ENCODE measurements at regions not wholly inside any gene's neighbourhood (a gene's known extent, or its start where the extent isn't known, plus 50 kb on each side); places are given as distances from the start of the nearest gene placed in this dataset.

DNA sequence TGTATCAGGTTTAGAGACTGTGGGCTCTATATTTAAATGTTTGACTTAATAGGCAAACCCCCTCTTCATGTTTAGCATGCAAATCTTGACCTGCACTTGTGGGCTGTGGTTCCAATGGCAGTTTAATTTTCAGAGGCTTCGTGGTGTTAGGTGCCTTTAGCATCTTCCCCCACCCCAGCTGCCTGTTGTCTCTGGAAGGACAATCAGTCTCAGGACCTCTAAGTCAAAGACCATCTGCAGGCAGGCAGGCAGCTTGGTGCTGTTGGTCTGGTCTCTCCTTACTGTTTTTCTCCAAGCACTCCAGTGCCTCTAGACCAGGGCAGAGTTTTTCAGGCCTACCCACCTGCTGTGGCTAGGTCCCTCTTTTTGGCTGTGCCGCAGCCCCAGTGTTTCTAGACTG is 990.4 kb downstream of the CDH11 start:
- no peak overlapping the region for H2BK5ac ChIP-seq (ENCODE audit: low read length)
- no peak overlapping the region for H2BK120ac ChIP-seq (ENCODE audit: low read depth, low read length)
- no peak for DNase-seq (ENCODE audit: low spot score)
- H3K79me1 ChIP-seq (ENCODE audit: low read depth, low read length) = no peaks in the 10 kb centered on the region
- peaks cover 0 to 2% of the 10 kb centered on the region in 2 donors for H3K4me1 ChIP-seq (ENCODE audit: control insufficient read depth in 2 of 2, insufficient read depth in 1 of 2, low read depth in 1 of 2, low read length in 2 of 2)
- no peak overlapping the region for H3K4ac ChIP-seq (ENCODE audit: low read length)
- H3K4me3 ChIP-seq (ENCODE audit: low read length in 2 of 2) = no peak overlapping the region
- no peak overlapping the region for H2AK5ac ChIP-seq (ENCODE audit: low read depth, low read length)
- no peak overlapping the region for H4K91ac ChIP-seq (ENCODE audit: low read depth, low read length, poor library complexity)
- H3K27me3 ChIP-seq (ENCODE audit: control insufficient read depth in 3 of 3, insufficient read depth in 3 of 3, low read depth in 1 of 3, low read length in 3 of 3) = no peaks in the 10 kb centered on the region
- no peak overlapping the region for H3K4me2 ChIP-seq (ENCODE audit: insufficient read depth, low read length, poor library complexity, severe bottlenecking)
- no peak overlapping the region for H2BK15ac ChIP-seq (ENCODE audit: low read length)
- no peak overlapping the region for H3K18ac ChIP-seq (ENCODE audit: low read length)
- no peaks in the 10 kb centered on the region for H3K36me3 ChIP-seq (replicated peaks in 1 of 2; ENCODE audit: control insufficient read depth in 2 of 2, insufficient read depth in 2 of 2, low read length in 2 of 2)
- H4K8ac ChIP-seq (ENCODE audit: low read depth, low read length) = no peak overlapping the region
- H3K9ac ChIP-seq (ENCODE audit: low read depth, low read length, poor library complexity) = no peak overlapping the region
- no peak overlapping the region for H2AFZ ChIP-seq (ENCODE audit: low read length)
- H3K23ac ChIP-seq (ENCODE audit: low read depth, low read length, poor library complexity) = no peak overlapping the region
- H3K27ac ChIP-seq (replicated peaks; ENCODE audit: low read length) = no peak overlapping the region
- H3K14ac ChIP-seq (ENCODE audit: low read length) = no peak overlapping the region
- no peaks in the 10 kb centered on the region for H3K9me3 ChIP-seq (replicated peaks in 1 of 2; ENCODE audit: control insufficient read depth in 2 of 2, insufficient read depth in 1 of 2, low read depth in 1 of 2, low read length in 2 of 2)
- no peak overlapping the region for H2BK12ac ChIP-seq (ENCODE audit: low read length)
- WGBS, 2 donors (ENCODE audit: extremely low coverage in 2 of 2, insufficient read length in 2 of 2, insufficient replicate concordance in 1 of 2) = no CpG with 5 or more reads among the region's 2 CpGs

DNA sequence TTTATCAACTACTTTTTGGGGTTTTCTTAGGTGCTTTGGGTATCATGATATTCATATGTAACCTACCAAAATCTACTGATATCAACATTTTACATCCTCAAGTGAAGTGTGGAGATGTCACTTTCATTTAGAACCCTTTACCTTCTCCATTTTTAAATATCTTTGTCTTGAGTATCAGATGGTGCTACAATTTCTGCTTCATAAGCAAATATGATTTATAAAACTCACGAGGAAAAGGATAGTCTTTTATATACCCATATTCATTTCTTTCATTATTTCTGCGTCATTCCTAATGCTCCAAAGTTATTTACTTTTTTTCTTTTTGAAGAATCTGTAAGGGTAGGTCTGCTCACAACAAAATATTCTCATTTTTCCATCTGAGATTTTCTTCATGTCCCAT is 991.7 kb downstream of the CDH11 start:
- Histone ChIP-seq H3K9ac (ENCODE audit: low read depth, low read length, poor library complexity) (no peak overlapping the region), H3K23ac (ENCODE audit: low read depth, low read length, poor library complexity) (no peak overlapping the region), H3K9me3 (replicated peaks in 1 of 2; ENCODE audit: control insufficient read depth in 2 of 2, insufficient read depth in 1 of 2, low read depth in 1 of 2, low read length in 2 of 2) (no peaks in the 10 kb centered on the region), H2BK12ac (ENCODE audit: low read length) (no peak overlapping the region), H3K4me2 (ENCODE audit: insufficient read depth, low read length, poor library complexity, severe bottlenecking) (no peak overlapping the region), H2BK5ac (ENCODE audit: low read length) (no peak overlapping the region), H3K27ac (replicated peaks; ENCODE audit: low read length) (no peak overlapping the region), H2AK5ac (ENCODE audit: low read depth, low read length) (no peak overlapping the region), H3K4me3 (ENCODE audit: low read length in 2 of 2) (no peak overlapping the region), H2AFZ (ENCODE audit: low read length) (no peak overlapping the region), H2BK120ac (ENCODE audit: low read depth, low read length) (no peak overlapping the region), H2BK15ac (ENCODE audit: low read length) (no peak overlapping the region), H3K18ac (ENCODE audit: low read length) (no peak overlapping the region), H3K4ac (ENCODE audit: low read length) (no peak overlapping the region), H3K27me3 (ENCODE audit: control insufficient read depth in 3 of 3, insufficient read depth in 3 of 3, low read depth in 1 of 3, low read length in 3 of 3) (no peaks in the 10 kb centered on the region), H3K79me1 (ENCODE audit: low read depth, low read length) (no peaks in the 10 kb centered on the region), H4K8ac (ENCODE audit: low read depth, low read length) (no peak overlapping the region), H3K14ac (ENCODE audit: low read length) (no peak overlapping the region), H3K4me1 (ENCODE audit: control insufficient read depth in 2 of 2, insufficient read depth in 1 of 2, low read depth in 1 of 2, low read length in 2 of 2) (peaks cover 0 to 2% of the 10 kb centered on the region in 2 donors), H4K91ac (ENCODE audit: low read depth, low read length, poor library complexity) (no peak overlapping the region), H3K36me3 (replicated peaks in 1 of 2; ENCODE audit: control insufficient read depth in 2 of 2, insufficient read depth in 2 of 2, low read length in 2 of 2) (no peaks in the 10 kb centered on the region)
- no peak for DNase-seq (ENCODE audit: low spot score)
- WGBS, 2 donors (ENCODE audit: extremely low coverage in 2 of 2, insufficient read length in 2 of 2, insufficient replicate concordance in 1 of 2) = no CpG with 5 or more reads among the region's 2 CpGs

DNA sequence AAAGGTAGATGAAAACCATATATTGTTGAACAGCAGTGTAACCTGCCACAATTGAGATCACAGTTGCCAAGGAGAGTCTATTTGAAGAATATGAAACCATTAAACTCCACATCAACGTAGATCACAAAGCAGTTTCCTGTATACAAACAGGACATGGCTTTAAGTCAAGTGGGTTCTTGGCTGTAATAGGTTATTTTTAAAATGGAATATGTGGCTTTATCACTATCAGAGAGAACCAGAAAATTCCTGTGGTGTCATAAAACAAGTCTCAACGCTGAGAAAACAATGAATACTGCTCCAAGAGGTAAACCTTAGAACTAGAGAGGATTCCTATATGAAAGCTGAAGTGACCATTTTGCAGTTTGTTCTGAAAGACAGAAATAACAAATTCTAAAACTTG is 999.7 kb downstream of the CDH11 start:
- WGBS, 2 donors (ENCODE audit: extremely low coverage in 2 of 2, insufficient read length in 2 of 2, insufficient replicate concordance in 1 of 2) = no CpG with 5 or more reads among the region's 2 CpGs
- no peaks in the 10 kb centered on the region for H3K27me3 ChIP-seq (ENCODE audit: control insufficient read depth in 3 of 3, insufficient read depth in 3 of 3, low read depth in 1 of 3, low read length in 3 of 3)

DNA sequence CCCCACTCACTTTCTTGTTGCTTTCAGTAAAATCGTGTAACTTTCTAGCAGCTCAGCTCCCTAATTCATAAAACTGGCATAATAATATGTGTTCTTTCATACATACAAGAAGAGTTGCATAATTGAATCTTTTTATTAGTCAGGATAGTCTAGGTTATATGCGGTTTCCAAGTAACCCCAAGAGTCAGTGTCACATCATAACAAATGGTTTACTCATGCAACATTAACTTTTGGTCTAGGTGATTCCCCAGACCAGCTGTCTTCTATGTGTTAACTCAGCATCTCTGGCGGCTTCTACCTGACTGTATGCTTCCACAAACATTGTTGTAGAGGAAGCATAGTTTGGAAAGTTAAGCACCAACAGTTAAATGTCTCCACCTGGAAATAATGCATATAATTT is 1000.4 kb downstream of the CDH11 start:
- Histone ChIP-seq H3K9ac (ENCODE audit: low read depth, low read length, poor library complexity) (no peak overlapping the region), H2BK12ac (ENCODE audit: low read length) (no peak overlapping the region), H3K4me1 (ENCODE audit: control insufficient read depth in 2 of 2, insufficient read depth in 1 of 2, low read depth in 1 of 2, low read length in 2 of 2) (no peaks in the 10 kb centered on the region), H2BK15ac (ENCODE audit: low read length) (no peak overlapping the region), H2AK5ac (ENCODE audit: low read depth, low read length) (no peak overlapping the region), H3K27me3 (ENCODE audit: control insufficient read depth in 3 of 3, insufficient read depth in 3 of 3, low read depth in 1 of 3, low read length in 3 of 3) (no peaks in the 10 kb centered on the region), H3K79me1 (ENCODE audit: low read depth, low read length) (no peaks in the 10 kb centered on the region), H3K18ac (ENCODE audit: low read length) (no peak overlapping the region), H3K27ac (replicated peaks; ENCODE audit: low read length) (no peak overlapping the region), H4K8ac (ENCODE audit: low read depth, low read length) (no peak overlapping the region), H2BK5ac (ENCODE audit: low read length) (no peak overlapping the region), H2BK120ac (ENCODE audit: low read depth, low read length) (no peak overlapping the region), H2AFZ (ENCODE audit: low read length) (no peak overlapping the region), H3K4ac (ENCODE audit: low read length) (no peak overlapping the region), H3K14ac (ENCODE audit: low read length) (no peak overlapping the region), H3K4me3 (ENCODE audit: low read length in 2 of 2) (no peak overlapping the region), H3K9me3 (replicated peaks in 1 of 2; ENCODE audit: control insufficient read depth in 2 of 2, insufficient read depth in 1 of 2, low read depth in 1 of 2, low read length in 2 of 2) (no peaks in the 10 kb centered on the region), H3K23ac (ENCODE audit: low read depth, low read length, poor library complexity) (no peak overlapping the region), H4K91ac (ENCODE audit: low read depth, low read length, poor library complexity) (no peak overlapping the region), H3K36me3 (replicated peaks in 1 of 2; ENCODE audit: control insufficient read depth in 2 of 2, insufficient read depth in 2 of 2, low read length in 2 of 2) (no peaks in the 10 kb centered on the region), H3K4me2 (ENCODE audit: insufficient read depth, low read length, poor library complexity, severe bottlenecking) (no peak overlapping the region)
- DNase-seq (ENCODE audit: low spot score) = no peak
- WGBS, 2 donors (ENCODE audit: extremely low coverage in 2 of 2, insufficient read length in 2 of 2, insufficient replicate concordance in 1 of 2) = no CpG with 5 or more reads among the region's 3 CpGs

More for the DNA sequence above, 999.7 kb downstream of the CDH11 start:
- no peak overlapping the region for H3K27ac ChIP-seq (replicated peaks; ENCODE audit: low read length)
- H4K8ac ChIP-seq (ENCODE audit: low read depth, low read length) = no peak overlapping the region
- H2BK15ac ChIP-seq (ENCODE audit: low read length) = no peak overlapping the region
- no peak overlapping the region for H3K18ac ChIP-seq (ENCODE audit: low read length)
- H3K9ac ChIP-seq (ENCODE audit: low read depth, low read length, poor library complexity) = no peak overlapping the region
- H2BK12ac ChIP-seq (ENCODE audit: low read length) = no peak overlapping the region
- no peak overlapping the region for H3K4me3 ChIP-seq (ENCODE audit: low read length in 2 of 2)
- H3K4ac ChIP-seq (ENCODE audit: low read length) = no peak overlapping the region
- no peak overlapping the region for H3K14ac ChIP-seq (ENCODE audit: low read length)
- H2AK5ac ChIP-seq (ENCODE audit: low read depth, low read length) = no peak overlapping the region
- H2AFZ ChIP-seq (ENCODE audit: low read length) = no peak overlapping the region
- no peaks in the 10 kb centered on the region for H3K79me1 ChIP-seq (ENCODE audit: low read depth, low read length)
- H3K4me1 ChIP-seq (ENCODE audit: control insufficient read depth in 2 of 2, insufficient read depth in 1 of 2, low read depth in 1 of 2, low read length in 2 of 2) = no peaks in the 10 kb centered on the region
- H2BK5ac ChIP-seq (ENCODE audit: low read length) = no peak overlapping the region
- H3K9me3 ChIP-seq (replicated peaks in 1 of 2; ENCODE audit: control insufficient read depth in 2 of 2, insufficient read depth in 1 of 2, low read depth in 1 of 2, low read length in 2 of 2) = no peaks in the 10 kb centered on the region
- no peak overlapping the region for H3K4me2 ChIP-seq (ENCODE audit: insufficient read depth, low read length, poor library complexity, severe bottlenecking)
- H4K91ac ChIP-seq (ENCODE audit: low read depth, low read length, poor library complexity) = no peak overlapping the region
- H2BK120ac ChIP-seq (ENCODE audit: low read depth, low read length) = no peak overlapping the region
- H3K23ac ChIP-seq (ENCODE audit: low read depth, low read length, poor library complexity) = no peak overlapping the region
- H3K36me3 ChIP-seq (replicated peaks in 1 of 2; ENCODE audit: control insufficient read depth in 2 of 2, insufficient read depth in 2 of 2, low read length in 2 of 2) = no peaks in the 10 kb centered on the region
- no peak for DNase-seq (ENCODE audit: low spot score)
